ENCODE measurements at regions not wholly inside any gene's neighbourhood (a gene's known extent, or its start where the extent isn't known, plus 50 kb on each side); places are given as distances from the start of the nearest gene placed in this dataset.

- 85 to 92% methylated on average over 1 of the region's 1 CpG for WGBS, 2 donors
- Histone ChIP-seq H3K27me3 (ENCODE audit: control insufficient read depth in 3 of 3, insufficient read depth in 3 of 3, low read length in 2 of 3) (no peaks in the 10 kb centered on the region), H3K27ac (ENCODE audit: low read depth in 1 of 2, low read length in 1 of 2) (no peak overlapping the region), H3K36me3 (ENCODE audit: control insufficient read depth in 4 of 4, insufficient read depth in 4 of 4, low read length in 4 of 4) (no peaks in the 10 kb centered on the region), H3K9ac (ENCODE audit: insufficient read depth in 1 of 2, low read length in 2 of 2) (no peak overlapping the region), H3K4me1 (ENCODE audit: control insufficient read depth in 5 of 5, insufficient read depth in 5 of 5, low read length in 5 of 5) (no peaks in the 10 kb centered on the region), H3K4me3 (no peak overlapping the region), H3K9me3 (ENCODE audit: control insufficient read depth in 4 of 4, insufficient read depth in 3 of 4, low read length in 3 of 4) (peaks cover 0 to 2% (median 0%) of the 10 kb centered on the region in 4 donors)
- no peak for TF ChIP-seq CTCF (IDR thresholded peaks at IDR 0.05; ENCODE audit: control extremely low read depth, extremely low read depth)
- no peak for ATAC-seq (ENCODE audit: insufficient read depth, low FRiP score)
- DNase-seq: no peak
These were observed 362.4 kb upstream of the MEX3C start for GRCh38 chr18:51559902-51560287.

- Histone ChIP-seq H3K27ac (ENCODE audit: low read depth in 1 of 2, low read length in 1 of 2) (no peak overlapping the region), H3K4me1 (ENCODE audit: control insufficient read depth in 5 of 5, insufficient read depth in 5 of 5, low read length in 5 of 5) (no peaks in the 10 kb centered on the region), H3K9me3 (ENCODE audit: control insufficient read depth in 4 of 4, insufficient read depth in 3 of 4, low read length in 3 of 4) (peaks cover 0 to 2% (median 0%) of the 10 kb centered on the region in 4 donors), H3K27me3 (ENCODE audit: control insufficient read depth in 3 of 3, insufficient read depth in 3 of 3, low read length in 2 of 3) (no peaks in the 10 kb centered on the region), H3K9ac (ENCODE audit: insufficient read depth in 1 of 2, low read length in 2 of 2) (no peak overlapping the region), H3K36me3 (ENCODE audit: control insufficient read depth in 4 of 4, insufficient read depth in 4 of 4, low read length in 4 of 4) (no peaks in the 10 kb centered on the region), H3K4me3 (no peak overlapping the region)
- no peak for DNase-seq
- no peak for ATAC-seq (ENCODE audit: insufficient read depth, low FRiP score)
- no peak for TF ChIP-seq CTCF (IDR thresholded peaks at IDR 0.05; ENCODE audit: control extremely low read depth, extremely low read depth)
- 60 to 75% methylated on average over 4 of the region's 4 CpGs for WGBS, 2 donors
These were observed 364.3 kb upstream of the MEX3C start for GRCh38 chr18:51561821-51562220.

- Histone ChIP-seq H3K27ac (ENCODE audit: low read depth in 1 of 2, low read length in 1 of 2) (no peak overlapping the region), H3K9ac (ENCODE audit: insufficient read depth in 1 of 2, low read length in 2 of 2) (no peak overlapping the region), H3K27me3 (ENCODE audit: control insufficient read depth in 3 of 3, insufficient read depth in 3 of 3, low read length in 2 of 3) (no peaks in the 10 kb centered on the region), H3K4me1 (ENCODE audit: control insufficient read depth in 5 of 5, insufficient read depth in 5 of 5, low read length in 5 of 5) (no peaks in the 10 kb centered on the region), H3K4me3 (no peak overlapping the region), H3K36me3 (ENCODE audit: control insufficient read depth in 4 of 4, insufficient read depth in 4 of 4, low read length in 4 of 4) (no peaks in the 10 kb centered on the region), H3K9me3 (ENCODE audit: control insufficient read depth in 4 of 4, insufficient read depth in 3 of 4, low read length in 3 of 4) (peaks cover 0 to 2% (median 0%) of the 10 kb centered on the region in 4 donors)
- no peak for DNase-seq
- TF ChIP-seq CTCF (IDR thresholded peaks at IDR 0.05; ENCODE audit: control extremely low read depth, extremely low read depth): no peak
- WGBS, 2 donors: 75 to 81% methylated on average over 5 of the region's 5 CpGs
- ATAC-seq (ENCODE audit: insufficient read depth, low FRiP score): no peak
These were observed 365.4 kb upstream of the MEX3C start for GRCh38 chr18:51562866-51563265.

- no peaks in the 10 kb centered on the region for H3K36me3 ChIP-seq (ENCODE audit: control insufficient read depth in 4 of 4, insufficient read depth in 4 of 4, low read length in 4 of 4)
- H3K4me1 ChIP-seq (ENCODE audit: control insufficient read depth in 5 of 5, insufficient read depth in 5 of 5, low read length in 5 of 5): no peaks in the 10 kb centered on the region
- no peaks in the 10 kb centered on the region for H3K27me3 ChIP-seq (ENCODE audit: control insufficient read depth in 3 of 3, insufficient read depth in 3 of 3, low read length in 2 of 3)
- 36 to 45% methylated on average over 6 of the region's 6 CpGs for WGBS, 2 donors
- no peak overlapping the region for H3K9ac ChIP-seq (ENCODE audit: insufficient read depth in 1 of 2, low read length in 2 of 2)
- ATAC-seq (ENCODE audit: insufficient read depth, low FRiP score) (no peak), DNase-seq (no peak)
- H3K27ac ChIP-seq (ENCODE audit: low read depth in 1 of 2, low read length in 1 of 2): no peak overlapping the region
- H3K9me3 ChIP-seq (ENCODE audit: control insufficient read depth in 4 of 4, insufficient read depth in 3 of 4, low read length in 3 of 4): peaks cover 0 to 2% (median 0%) of the 10 kb centered on the region in 4 donors
- TF ChIP-seq CTCF (IDR thresholded peaks at IDR 0.05; ENCODE audit: control extremely low read depth, extremely low read depth): no peak
- no peak overlapping the region for H3K4me3 ChIP-seq
These were observed 365.9 kb upstream of the MEX3C start for GRCh38 chr18:51563396-51563795.

Data from lung (tissue), 11 donors.